HG03565 (cell line): ENCODE measurements at regions not wholly inside any gene's neighbourhood (a gene's known extent, or its start where the extent isn't known, plus 50 kb on each side); places are given as distances from the start of the nearest gene placed in this dataset.
"Not testable (repeated sequence)": the region's sequence is repeated elsewhere in the genome, so short reads cannot be mapped to it uniquely, and the experiment has no call there.

Experiments used
- ATAC-seq: cut with Tn5 transposase; IDR thresholded peaks from one replicate; pipeline ENCODE4 v1.9.1; 2021; ENCODE audit warnings: mild to moderate bottlenecking, moderate library complexity; ENCODE audit not compliant: unreplicated experiment

- no peak for ATAC-seq
These were observed 1347.2 kb downstream of the NLGN4Y start for GRCh38 chrY:15871570-15871969.

- not testable (repeated sequence) for ATAC-seq
These were observed 1351.6 kb downstream of the NLGN4Y start for GRCh38 chrY:15875881-15876280.

GRCh38 chrY:15903524-15903923, 1379.2 kb downstream of the NLGN4Y start:
- ATAC-seq, result not testable (repeated sequence)

- no peak for ATAC-seq
These were observed 1381.2 kb downstream of the NLGN4Y start for GRCh38 chrY:15905557-15905956.

GRCh38 chrY:15926499-15926898, 1402.2 kb downstream of the NLGN4Y start:
- no peak for ATAC-seq

- ATAC-seq, result no peak
These were observed 1414.5 kb downstream of the NLGN4Y start for GRCh38 chrY:15938791-15939190.

GRCh38 chrY:15951041-15951440, 1426.7 kb downstream of the NLGN4Y start:
- no peak for ATAC-seq

GRCh38 chrY:15968800-15969199, 1444.5 kb downstream of the NLGN4Y start:
- no peak for ATAC-seq

- ATAC-seq, result no peak
These were observed 1448.9 kb downstream of the NLGN4Y start for GRCh38 chrY:15973200-15973599.

GRCh38 chrY:15976771-15977170, 1452.4 kb downstream of the NLGN4Y start:
- ATAC-seq, result no peak

GRCh38 chrY:15978503-15978902, 1454.2 kb downstream of the NLGN4Y start:
- ATAC-seq, result no peak

GRCh38 chrY:15984651-15985398, 1460.5 kb downstream of the NLGN4Y start:
- ATAC-seq, result no peak

GRCh38 chrY:15996014-15996413, 1471.7 kb downstream of the NLGN4Y start:
- ATAC-seq, result no peak

- ATAC-seq, result no peak
These were observed 1476.4 kb downstream of the NLGN4Y start for GRCh38 chrY:16000751-16001150.

GRCh38 chrY:16001896-16002295, 1477.6 kb downstream of the NLGN4Y start:
- ATAC-seq, result no peak

- no peak for ATAC-seq
These were observed 1527.7 kb downstream of the NLGN4Y start for GRCh38 chrY:16051908-16052643.

GRCh38 chrY:16060141-16060540, 1535.8 kb downstream of the NLGN4Y start:
- ATAC-seq, result no peak

GRCh38 chrY:16060686-16061085, 1536.4 kb downstream of the NLGN4Y start:
- no peak for ATAC-seq

- no peak for ATAC-seq
These were observed 1547.6 kb downstream of the NLGN4Y start for GRCh38 chrY:16071957-16072356.

- ATAC-seq, result no peak
These were observed 1551.4 kb downstream of the NLGN4Y start for GRCh38 chrY:16075701-16076100.

- no peak for ATAC-seq
These were observed 1573.0 kb downstream of the NLGN4Y start for GRCh38 chrY:16097325-16097724.

GRCh38 chrY:16101815-16102214, 1577.5 kb downstream of the NLGN4Y start:
- ATAC-seq, result no peak
